HPDE6-E6E7 (cell line): ENCODE measurements at regions not wholly inside any gene's neighbourhood (a gene's known extent, or its start where the extent isn't known, plus 50 kb on each side); places are given as distances from the start of the nearest gene placed in this dataset.

Source experiments
- DNase-seq: peaks from one replicate; pipeline ENCODE4 v3.0.0; 2011; ENCODE audit warnings: missing footprints; ENCODE audit errors: extremely low spot score

- DNase-seq: no peak
Measured at GRCh38 chr3:127375151-127375930, 87.5 kb upstream of the PRR20G start.

- no peak for DNase-seq
Measured at GRCh38 chr3:127374086-127375010, 86.5 kb upstream of the PRR20G start.

- DNase-seq: no peak
Measured at GRCh38 chr3:127373441-127374085, 85.7 kb upstream of the PRR20G start.

GRCh38 chr3:127371846-127372245 is 84.0 kb upstream of the PRR20G start:
- no peak for DNase-seq

- DNase-seq: no peak
Measured at GRCh38 chr3:127371334-127371733, 83.5 kb upstream of the PRR20G start.

GRCh38 chr3:127370906-127371305 is 83.1 kb upstream of the PRR20G start:
- no peak for DNase-seq

- no peak for DNase-seq
Measured at GRCh38 chr3:127369356-127369935, 81.6 kb upstream of the PRR20G start.

DNA sequence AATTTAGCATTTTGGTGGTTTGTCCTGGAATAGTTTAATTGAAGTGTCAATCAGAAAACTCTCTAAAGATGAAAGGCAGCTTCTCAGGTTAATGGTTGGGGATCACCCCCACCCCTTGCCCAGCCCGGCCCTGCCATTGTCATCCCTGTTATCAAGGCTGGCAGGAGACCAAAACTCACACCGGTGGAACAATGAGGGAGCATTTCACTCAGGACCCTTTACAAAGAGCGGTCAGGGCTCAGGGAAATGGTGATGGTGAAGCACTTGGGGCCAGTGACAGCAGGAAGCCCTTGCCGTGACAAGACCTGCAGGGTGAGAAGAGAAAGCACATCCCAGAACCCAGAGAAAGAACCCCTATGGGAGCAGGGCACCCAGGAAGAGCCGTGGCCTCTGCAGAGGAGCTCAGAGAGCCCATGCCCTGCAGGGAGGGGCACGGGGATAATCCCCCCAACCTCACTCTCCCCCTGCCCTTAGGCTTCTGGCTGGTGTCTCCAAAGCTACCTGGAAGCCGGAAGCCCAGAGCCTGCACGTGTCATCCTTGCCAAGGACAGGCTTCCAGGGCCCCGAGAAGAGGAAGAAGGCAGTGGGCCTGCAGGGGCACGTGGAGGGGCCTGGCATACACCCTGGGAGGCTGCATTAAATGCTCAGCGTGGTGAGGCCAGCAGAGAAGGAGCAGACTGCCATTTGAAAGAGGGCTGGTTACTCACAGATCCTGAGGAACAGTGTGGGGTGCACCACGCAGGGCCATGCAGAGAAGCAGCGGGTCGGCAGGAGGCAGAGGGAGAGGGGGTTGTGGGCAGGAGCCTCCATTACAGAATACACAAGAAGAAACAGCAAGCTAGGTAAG is 80.6 kb upstream of the PRR20G start:
- DNase-seq: no peak

GRCh38 chr3:127367593-127367992 is 79.7 kb upstream of the PRR20G start:
- no peak for DNase-seq

GRCh38 chr3:127366383-127366782 is 78.5 kb upstream of the PRR20G start:
- no peak for DNase-seq

DNA sequence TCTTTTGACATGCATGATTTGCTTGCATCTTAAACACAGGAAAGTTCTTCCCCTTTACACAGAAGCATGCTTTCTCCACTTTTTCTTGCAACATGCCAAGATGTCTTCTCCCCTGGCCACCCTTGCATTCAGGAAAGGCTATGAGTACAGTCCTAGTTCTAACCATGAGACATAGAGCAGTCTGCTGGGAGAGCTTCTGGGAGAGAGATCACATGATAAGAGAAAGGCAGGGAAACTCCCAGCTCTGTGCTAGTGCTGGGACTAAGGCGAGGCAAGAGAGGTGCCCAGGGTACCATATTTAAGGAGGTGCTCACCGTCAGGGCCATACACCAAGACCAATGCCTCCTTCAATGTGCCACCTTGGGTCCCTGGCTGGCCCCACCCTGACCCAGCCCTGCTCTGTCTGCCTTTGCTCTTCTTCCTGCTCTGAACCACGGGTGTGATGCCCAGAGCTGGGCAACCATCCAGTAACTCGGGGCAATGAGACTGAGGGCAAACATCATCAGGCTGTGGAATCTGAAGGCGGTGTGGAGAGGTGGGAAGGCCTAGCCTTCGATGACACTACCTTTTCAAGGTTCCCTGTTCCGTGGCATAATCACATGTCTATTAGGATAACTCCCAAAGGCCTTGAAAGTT is 77.4 kb upstream of the PRR20G start:
- no peak for DNase-seq

DNA sequence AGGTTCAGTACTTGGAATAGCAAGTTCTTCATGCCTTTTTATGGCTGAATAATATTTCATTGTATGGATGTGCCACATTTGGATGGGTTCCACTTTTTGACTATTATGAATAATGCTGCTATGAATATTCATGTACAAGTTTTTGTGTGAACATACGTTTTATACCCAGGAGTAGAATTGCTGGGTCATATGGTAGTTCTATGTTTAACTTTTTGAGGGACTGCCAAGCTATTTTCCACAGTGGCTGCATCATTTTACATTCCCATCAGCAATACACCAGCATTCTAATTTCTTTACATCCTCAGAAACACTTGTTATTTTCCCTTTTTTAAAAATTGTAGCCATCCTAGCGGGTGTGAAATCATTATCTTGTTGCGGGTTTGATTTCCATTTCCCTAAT is 76.0 kb upstream of the PRR20G start:
- DNase-seq: no peak

GRCh38 chr3:127363171-127363570 is 75.3 kb upstream of the PRR20G start:
- no peak for DNase-seq

DNA sequence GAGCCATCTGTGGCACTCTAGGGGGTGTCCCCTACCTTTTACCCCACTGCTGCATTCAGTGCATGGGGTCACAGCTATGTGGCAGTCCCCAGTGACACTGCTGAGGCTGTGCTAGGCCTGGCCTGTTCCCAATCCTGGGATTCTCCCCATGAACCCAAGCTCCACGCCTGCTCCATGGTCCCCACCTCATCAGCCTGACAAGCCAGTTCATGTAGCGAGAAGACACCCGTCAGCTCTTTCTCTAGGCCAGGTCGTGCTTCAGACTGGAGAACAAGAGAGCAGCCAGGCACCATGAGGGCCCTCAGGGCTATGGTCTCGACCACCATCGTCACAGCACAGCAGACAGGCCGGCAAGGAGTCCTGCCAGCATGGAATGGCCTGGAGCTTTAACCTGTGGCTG is 72.8 kb upstream of the PRR20G start:
- DNase-seq: no peak

DNA sequence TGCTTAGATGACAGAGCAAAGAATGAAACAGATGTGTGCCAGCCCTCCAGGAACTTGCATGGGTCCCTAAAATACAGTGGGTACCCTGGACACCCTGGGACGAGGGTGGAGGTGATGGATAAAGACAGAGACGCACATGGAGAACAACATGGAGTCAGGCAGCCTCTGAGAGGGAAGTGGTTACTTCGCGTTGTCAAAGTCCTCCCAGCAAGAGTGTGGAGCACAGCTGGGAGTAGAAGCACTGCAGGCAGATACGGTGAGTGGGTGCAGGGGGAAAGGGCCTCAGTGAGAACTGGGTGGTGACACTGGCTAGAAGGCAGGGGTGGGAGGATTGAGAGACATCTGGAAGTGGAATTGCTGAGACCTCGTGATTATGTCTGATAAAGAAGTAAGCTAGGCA is 70.8 kb upstream of the PRR20G start:
- no peak for DNase-seq

- DNase-seq: no peak
Measured at GRCh38 chr3:127356381-127356780, 68.5 kb upstream of the PRR20G start.

- DNase-seq: no peak
Measured at GRCh38 chr3:127354761-127355160, 66.9 kb upstream of the PRR20G start.

DNA sequence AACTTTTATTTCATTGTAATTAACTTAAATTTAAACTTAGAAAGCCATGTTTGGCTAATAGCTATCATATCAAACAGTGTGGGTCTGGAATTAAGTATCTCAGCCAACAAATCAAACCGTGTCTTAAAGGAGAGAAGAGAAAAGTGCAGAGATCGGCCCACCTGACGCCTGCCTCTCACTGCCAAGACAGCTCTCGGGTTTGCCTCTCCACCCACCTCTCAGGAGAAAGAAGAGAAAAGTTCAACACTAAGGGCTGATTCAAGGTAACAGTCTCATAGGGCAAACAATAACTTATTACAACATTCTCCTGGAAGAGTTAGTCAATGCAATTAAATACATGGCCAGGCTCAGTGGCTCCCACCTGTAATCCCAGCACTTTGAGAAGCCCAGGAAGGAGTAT is 64.8 kb upstream of the PRR20G start:
- no peak for DNase-seq

GRCh38 chr3:127351775-127352350 is 64.0 kb upstream of the PRR20G start:
- no peak for DNase-seq

DNA sequence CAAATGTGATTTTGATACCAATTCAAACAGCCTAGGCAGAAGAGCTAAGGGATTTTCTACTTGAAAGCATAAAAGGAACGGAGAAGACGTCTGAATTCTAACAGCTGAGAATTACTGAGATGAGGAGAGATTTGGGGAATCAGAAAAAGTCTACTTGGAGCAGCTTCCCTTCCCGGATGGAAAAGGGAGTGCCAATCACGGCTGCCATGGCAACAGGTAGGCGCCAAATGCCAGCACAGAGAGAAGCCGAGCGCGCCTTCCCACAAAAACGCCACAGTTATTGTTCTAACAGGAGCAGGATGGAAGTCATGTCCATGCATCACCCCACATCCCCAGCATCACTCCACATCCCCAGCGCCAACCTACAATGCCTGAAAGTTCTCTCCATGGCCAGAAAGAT is 63.5 kb upstream of the PRR20G start:
- no peak for DNase-seq
